ENCODE measurements at regions not wholly inside any gene's neighbourhood (a gene's known extent, or its start where the extent isn't known, plus 50 kb on each side); places are given as distances from the start of the nearest gene placed in this dataset.

- no peak for DNase-seq (ENCODE audit: low read depth in 3 of 3, low spot score in 2 of 3)
Measured at GRCh38 chrX:25066131-25066530, 50.4 kb upstream of the ARX start.
